ENCODE measurements at regions not wholly inside any gene's neighbourhood (a gene's known extent, or its start where the extent isn't known, plus 50 kb on each side); places are given as distances from the start of the nearest gene placed in this dataset.

DNA sequence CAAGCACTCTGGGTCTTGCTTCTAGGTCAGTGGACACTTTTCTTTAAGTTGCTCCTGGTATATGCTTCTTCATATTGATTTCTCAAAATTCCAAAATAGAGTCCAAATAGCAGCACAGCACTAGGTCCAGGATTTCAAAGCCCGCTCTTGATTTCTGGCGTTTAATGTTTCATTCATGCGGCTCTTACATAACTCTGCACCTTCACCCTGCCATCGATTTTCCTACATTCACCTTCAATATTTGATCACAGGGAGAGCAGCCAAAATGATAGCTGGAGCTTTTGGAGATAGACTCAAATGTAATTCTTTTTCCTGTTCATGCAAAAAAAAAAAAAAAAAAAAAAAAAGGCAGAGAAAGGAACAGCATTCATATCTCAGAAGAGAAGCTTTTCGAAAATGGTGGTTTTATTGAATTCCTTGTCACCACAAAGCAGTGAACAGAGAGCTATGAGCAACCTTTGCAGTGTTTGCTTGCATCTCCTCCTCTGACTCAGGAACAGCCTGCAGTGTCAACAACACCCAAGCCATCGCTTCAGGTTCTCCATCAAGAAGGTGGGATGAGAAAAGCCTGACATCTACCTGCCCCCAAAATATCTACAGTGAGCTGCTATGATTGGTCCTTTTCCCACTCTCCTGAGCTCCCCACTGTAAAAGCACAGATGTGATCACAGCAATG is 97.8 kb downstream of the MED10 start:
- TF ChIP-seq POLR2A (IDR thresholded peaks at IDR 0.05): no peak
- TF ChIP-seq, protein P1, sequence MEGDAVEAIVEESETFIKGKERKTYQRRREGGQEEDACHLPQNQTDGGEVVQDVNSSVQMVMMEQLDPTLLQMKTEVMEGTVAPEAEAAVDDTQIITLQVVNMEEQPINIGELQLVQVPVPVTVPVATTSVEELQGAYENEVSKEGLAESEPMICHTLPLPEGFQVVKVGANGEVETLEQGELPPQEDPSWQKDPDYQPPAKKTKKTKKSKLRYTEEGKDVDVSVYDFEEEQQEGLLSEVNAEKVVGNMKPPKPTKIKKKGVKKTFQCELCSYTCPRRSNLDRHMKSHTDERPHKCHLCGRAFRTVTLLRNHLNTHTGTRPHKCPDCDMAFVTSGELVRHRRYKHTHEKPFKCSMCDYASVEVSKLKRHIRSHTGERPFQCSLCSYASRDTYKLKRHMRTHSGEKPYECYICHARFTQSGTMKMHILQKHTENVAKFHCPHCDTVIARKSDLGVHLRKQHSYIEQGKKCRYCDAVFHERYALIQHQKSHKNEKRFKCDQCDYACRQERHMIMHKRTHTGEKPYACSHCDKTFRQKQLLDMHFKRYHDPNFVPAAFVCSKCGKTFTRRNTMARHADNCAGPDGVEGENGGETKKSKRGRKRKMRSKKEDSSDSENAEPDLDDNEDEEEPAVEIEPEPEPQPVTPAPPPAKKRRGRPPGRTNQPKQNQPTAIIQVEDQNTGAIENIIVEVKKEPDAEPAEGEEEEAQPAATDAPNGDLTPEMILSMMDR (IDR thresholded peaks at IDR 0.05): no peak
- TF ChIP-seq EP300 (IDR thresholded peaks at IDR 0.05; ENCODE audit: low read depth): no peak
- no peak for TF ChIP-seq POLR2AphosphoS5 (IDR thresholded peaks at IDR 0.05)

Measured in transverse colon (tissue), 4 donors.